ENCODE measurements at regions not wholly inside any gene's neighbourhood (a gene's known extent, or its start where the extent isn't known, plus 50 kb on each side); places are given as distances from the start of the nearest gene placed in this dataset.

- Histone ChIP-seq H4K20me1 (ENCODE audit: insufficient read depth, low read length) (no peaks in the 10 kb centered on the region), H3K4me2 (ENCODE audit: low read depth, low read length) (no peak overlapping the region), H3K9me3 (replicated peaks; ENCODE audit: insufficient read depth, low read length) (no peaks in the 10 kb centered on the region), H2AFZ (ENCODE audit: low read length) (no peak overlapping the region), H3K36me3 (replicated peaks; ENCODE audit: insufficient read depth, low read length) (no peaks in the 10 kb centered on the region), H3K4me1 (ENCODE audit: low read length) (no peaks in the 10 kb centered on the region), H3K27ac (ENCODE audit: low read length) (no peak overlapping the region), H3F3A (ENCODE audit: insufficient read depth, low read length) (no peaks in the 10 kb centered on the region), H3K4me3 (ENCODE audit: low read length) (no peak overlapping the region), H3K9ac (ENCODE audit: low read length) (no peak overlapping the region), H3K9me2 (replicated peaks; ENCODE audit: insufficient read depth, low read length) (no peaks in the 10 kb centered on the region), H3K27me3 (replicated peaks; ENCODE audit: insufficient read depth, low read length) (no peaks in the 10 kb centered on the region), H3K79me2 (ENCODE audit: low read length) (no peaks in the 10 kb centered on the region)
- TF ChIP-seq EZH2phosphoT487 (IDR thresholded peaks at IDR 0.05; ENCODE audit: low read length) (no peak), EZH2 (optimal IDR thresholded peaks at IDR 0.05; ENCODE audit: low read depth, low read length) (no peak), CTCF (IDR thresholded peaks at IDR 0.05; ENCODE audit: low read length) (no peak)
- no peak for DNase-seq
These were observed 1788.1 kb downstream of the BRINP3 start for GRCh38 chr1:188689542-188689941.

DNA sequence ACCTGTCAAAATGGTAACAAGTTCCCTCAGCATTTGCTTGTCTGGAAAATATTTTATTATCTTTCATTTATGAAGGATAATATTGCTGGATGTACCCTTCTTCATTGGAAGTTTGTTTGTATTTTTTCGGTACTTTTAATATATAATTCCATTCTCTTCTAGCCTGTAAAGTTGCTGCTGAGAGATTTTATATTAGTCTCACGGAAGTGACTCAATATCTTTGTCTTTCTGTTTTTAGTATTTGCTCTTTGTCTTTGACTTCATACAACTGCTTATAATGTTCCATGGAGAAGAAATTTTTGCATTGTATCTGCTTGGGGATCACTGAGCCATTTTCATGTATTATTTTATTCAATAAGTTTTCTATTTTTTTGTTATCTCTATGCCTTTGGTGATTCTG lies 1777.5 kb downstream of the BRINP3 start:
- Histone ChIP-seq H3K4me1 (ENCODE audit: low read length) (no peaks in the 10 kb centered on the region), H3K36me3 (replicated peaks; ENCODE audit: insufficient read depth, low read length) (no peaks in the 10 kb centered on the region), H3K9ac (ENCODE audit: low read length) (no peak overlapping the region), H3K4me3 (ENCODE audit: low read length) (no peak overlapping the region), H3K27me3 (replicated peaks; ENCODE audit: insufficient read depth, low read length) (no peaks in the 10 kb centered on the region), H3K27ac (ENCODE audit: low read length) (no peak overlapping the region), H2AFZ (ENCODE audit: low read length) (no peak overlapping the region), H3K79me2 (ENCODE audit: low read length) (no peaks in the 10 kb centered on the region), H3F3A (ENCODE audit: insufficient read depth, low read length) (no peaks in the 10 kb centered on the region), H4K20me1 (ENCODE audit: insufficient read depth, low read length) (no peaks in the 10 kb centered on the region), H3K9me3 (replicated peaks; ENCODE audit: insufficient read depth, low read length) (no peaks in the 10 kb centered on the region), H3K9me2 (replicated peaks; ENCODE audit: insufficient read depth, low read length) (no peaks in the 10 kb centered on the region), H3K4me2 (ENCODE audit: low read depth, low read length) (no peak overlapping the region)
- DNase-seq: no peak
- TF ChIP-seq CTCF (IDR thresholded peaks at IDR 0.05; ENCODE audit: low read length) (no peak), EZH2phosphoT487 (IDR thresholded peaks at IDR 0.05; ENCODE audit: low read length) (no peak), EZH2 (optimal IDR thresholded peaks at IDR 0.05; ENCODE audit: low read depth, low read length) (no peak)

DNA sequence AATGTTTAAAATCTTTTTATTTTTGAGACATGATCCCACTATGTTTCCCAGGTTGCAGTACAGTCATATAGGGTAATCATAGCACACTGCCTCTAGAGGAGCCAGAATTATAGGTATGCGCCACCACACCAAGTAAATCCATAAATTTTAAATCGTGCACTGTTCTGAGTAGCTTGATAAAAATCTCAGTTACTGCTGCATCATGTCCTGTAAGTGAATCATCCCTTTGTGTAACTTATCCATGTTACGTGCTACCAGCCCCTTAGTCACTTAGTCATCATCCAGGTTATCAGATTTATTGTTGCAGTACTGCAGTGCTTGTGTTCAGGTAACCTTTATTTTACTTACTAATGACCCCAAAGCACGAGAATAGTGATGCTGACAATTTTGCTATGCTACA lies 1770.9 kb downstream of the BRINP3 start:
- no peaks in the 10 kb centered on the region for H3F3A ChIP-seq (ENCODE audit: insufficient read depth, low read length)
- H3K79me2 ChIP-seq (ENCODE audit: low read length): no peaks in the 10 kb centered on the region
- H3K36me3 ChIP-seq (replicated peaks; ENCODE audit: insufficient read depth, low read length): no peaks in the 10 kb centered on the region
- H3K27me3 ChIP-seq (replicated peaks; ENCODE audit: insufficient read depth, low read length): no peaks in the 10 kb centered on the region
- no peaks in the 10 kb centered on the region for H3K9me3 ChIP-seq (replicated peaks; ENCODE audit: insufficient read depth, low read length)
- H3K4me3 ChIP-seq (ENCODE audit: low read length): no peak overlapping the region
- H2AFZ ChIP-seq (ENCODE audit: low read length): no peak overlapping the region
- H3K27ac ChIP-seq (ENCODE audit: low read length): no peak overlapping the region
- no peak for DNase-seq
- H4K20me1 ChIP-seq (ENCODE audit: insufficient read depth, low read length): no peaks in the 10 kb centered on the region
- H3K4me2 ChIP-seq (ENCODE audit: low read depth, low read length): no peak overlapping the region
- no peaks in the 10 kb centered on the region for H3K9me2 ChIP-seq (replicated peaks; ENCODE audit: insufficient read depth, low read length)
- H3K9ac ChIP-seq (ENCODE audit: low read length): no peak overlapping the region
- no peak for TF ChIP-seq EZH2phosphoT487 (IDR thresholded peaks at IDR 0.05; ENCODE audit: low read length)
- no peak for TF ChIP-seq CTCF (IDR thresholded peaks at IDR 0.05; ENCODE audit: low read length)
- no peak for TF ChIP-seq EZH2 (optimal IDR thresholded peaks at IDR 0.05; ENCODE audit: low read depth, low read length)
- H3K4me1 ChIP-seq (ENCODE audit: low read length): no peaks in the 10 kb centered on the region

Data from MM.1S (cell line).